HepG2 (cell line): ENCODE measurements at regions not wholly inside any gene's neighbourhood (a gene's known extent, or its start where the extent isn't known, plus 50 kb on each side); places are given as distances from the start of the nearest gene placed in this dataset.

Experiments
- ATAC-seq: fragments of 200-7000 bp; cut with Tn5 transposase; 3 replicates; pipeline ENCODE4 v1.9.1; 2020; ENCODE audit warnings: mild to moderate bottlenecking, moderate library complexity
- BruUV-seq: library from RNA; stranded (reverse); fragments of 400-500 nt; replicated peaks from 2 replicates; lab custom pipeline; 2021; lab: Mats Ljungman, UMichigan
- CTCF ChIA-PET: fragments of 300-600 bp; formaldehyde crosslinking; extraction: SDS; loops from one replicate; lab custom pipeline; 2021; ENCODE audit warnings: low total read pairs, inconsistent platforms, low intra/inter-chr PET ratio; lab: Yijun Ruan, JAX
- POLR2A ChIA-PET: fragments of 350-600 bp; sonication (Branson Sonifier 250); formaldehyde crosslinking; loops from one replicate; lab custom pipeline; 2020; ENCODE audit warnings: antibody characterized with exemption, inconsistent platforms; lab: Yijun Ruan, JAX
- DNase-seq: peaks from one replicate; pipeline ENCODE4 v3.0.0-alpha.2; 2015; ENCODE audit warnings: low spot score
- FAIRE-seq: peaks from 3 replicates; lab custom pipeline; 2011; peaks lifted over from hg19 to GRCh38; lab: Jason Lieb, UNC
- H2AFZ ChIP-seq: one replicate; pipeline ENCODE4 v1.6.1; 2011; ENCODE audit warnings: low read length, inconsistent platforms
- H3K27ac ChIP-seq: fragments of 300-600 bp; 3 replicates; pipeline ENCODE4 v1.8.0; 2011; ENCODE audit warnings: mixed run types, mild to moderate bottlenecking, mixed read lengths, low read length, inconsistent platforms; ENCODE audit not compliant: insufficient read depth; ENCODE audit errors: extremely low read length
- H3K27me3 ChIP-seq, 2 experiments: fragments of 200-600 bp in 1 of 2; 2 replicates in 1 of 2; 3 replicates in 1 of 2; pipeline versions ENCODE4 v1.6.0 to v1.8.0; 2011; ENCODE audit warnings: low read length in 2 of 2, mild to moderate bottlenecking in 2 of 2, moderate library complexity in 2 of 2, inconsistent platforms in 1 of 2; ENCODE audit not compliant: insufficient read depth in 2 of 2, control insufficient read depth in 1 of 2
- H3K36me3 ChIP-seq, 2 experiments: fragments of 200-600 bp in 1 of 2; replicated peaks in 1 of 2; 2 replicates in 1 of 2; 3 replicates in 1 of 2; pipeline versions ENCODE4 v1.5.1 to v1.8.0; 2011; ENCODE audit warnings: low read length in 2 of 2, inconsistent platforms in 1 of 2; ENCODE audit not compliant: insufficient read depth in 2 of 2, control insufficient read depth in 1 of 2
- H3K4me1 ChIP-seq: 2 replicates; pipeline ENCODE4 v1.5.1; 2012; ENCODE audit warnings: low read length, inconsistent platforms; ENCODE audit not compliant: insufficient read depth
- H3K4me2 ChIP-seq: 2 replicates; pipeline ENCODE4 v1.6.0; 2011; ENCODE audit warnings: low read depth, low read length, inconsistent platforms
- H3K4me3 ChIP-seq, 3 experiments: fragments of 200-600 bp in 1 of 3; sonication (generic), shearing (Covaris generic) in 1 of 3; replicated peaks in 1 of 3; 2 replicates each; pipeline ENCODE4 v1.5.1; 2011 to 2016; ENCODE audit warnings: low read length in 3 of 3, inconsistent platforms in 2 of 3, low read depth in 2 of 3, mild to moderate bottlenecking in 2 of 3, control low read depth in 1 of 3, mixed read lengths in 1 of 3; ENCODE audit not compliant: insufficient read depth in 1 of 3
- H3K79me2 ChIP-seq: one replicate; pipeline ENCODE4 v1.6.1; 2011; ENCODE audit warnings: low read length, inconsistent platforms; ENCODE audit not compliant: insufficient read depth
- H3K9ac ChIP-seq: 2 replicates; pipeline ENCODE4 v1.6.0; 2011; ENCODE audit warnings: mild to moderate bottlenecking, low read depth, low read length, inconsistent platforms; ENCODE audit not compliant: insufficient read depth
- H3K9me3 ChIP-seq: 2 replicates; pipeline ENCODE4 v1.5.1; 2012; ENCODE audit warnings: mild to moderate bottlenecking, low read length
- H4K20me1 ChIP-seq: 2 replicates; pipeline ENCODE4 v1.6.0; 2011; ENCODE audit warnings: inconsistent platforms, mild to moderate bottlenecking, low read length, moderate library complexity; ENCODE audit not compliant: insufficient read depth
- CCDC6 ChIP-seq: sonication (generic); formaldehyde crosslinking; IDR thresholded peaks from 2 replicates; pipeline ENCODE4 v1.8.1; 2022; ENCODE audit warnings: mild to moderate bottlenecking, missing genetic modification reagents, moderate library complexity
- FOXJ3 ChIP-seq: sonication (generic); formaldehyde crosslinking; IDR thresholded peaks from 2 replicates; pipeline ENCODE4 v1.4.0; 2020; ENCODE audit warnings: missing genetic modification reagents, mild to moderate bottlenecking, borderline replicate concordance
- ISL2 ChIP-seq: sonication (generic); formaldehyde crosslinking; IDR thresholded peaks from 2 replicates; pipeline ENCODE4 v1.5.0; 2020; ENCODE audit warnings: missing genetic modification reagents
- KLF6 ChIP-seq: IDR thresholded peaks from 2 replicates; pipeline ENCODE4 v1.8.0; 2016; ENCODE audit warnings: missing biosample characterization, missing genetic modification reagents
- RAD21 ChIP-seq: fragments of 450-650 bp; formaldehyde crosslinking; IDR thresholded peaks from 2 replicates; pipeline ENCODE4 v1.5.0; 2020; ENCODE audit warnings: mild to moderate bottlenecking
- RBM39 ChIP-seq: fragments of 200-400 bp; formaldehyde crosslinking; IDR thresholded peaks from one replicate; pipeline ENCODE4 v1.6.1; 2018; ENCODE audit warnings: antibody characterized with exemption, mild to moderate bottlenecking, low read depth, low read length; ENCODE audit not compliant: poor library complexity, severe bottlenecking
- TMF1 ChIP-seq: sonication (generic); formaldehyde crosslinking; IDR thresholded peaks from 2 replicates; pipeline ENCODE4 v1.8.1; 2022; ENCODE audit warnings: low read depth, missing genetic modification reagents
- ZBTB10 ChIP-seq: sonication (generic); formaldehyde crosslinking; IDR thresholded peaks from 2 replicates; pipeline ENCODE4 v1.4.0; 2020; ENCODE audit warnings: missing genetic modification reagents, borderline replicate concordance
- ZC3H4 ChIP-seq: sonication (generic); formaldehyde crosslinking; IDR thresholded peaks from 2 replicates; pipeline ENCODE4 v1.4.0; 2020; ENCODE audit warnings: missing genetic modification reagents, borderline replicate concordance
- ZFP82 ChIP-seq: sonication (generic); formaldehyde crosslinking; IDR thresholded peaks from 2 replicates; pipeline ENCODE4 v1.5.1; 2020; ENCODE audit warnings: mild to moderate bottlenecking, missing genetic modification reagents, borderline replicate concordance
- ZNF34 ChIP-seq: sonication (generic); formaldehyde crosslinking; IDR thresholded peaks from 2 replicates; pipeline ENCODE4 v1.4.0; 2020; ENCODE audit warnings: mild to moderate bottlenecking, missing genetic modification reagents, borderline replicate concordance
- ZNF557 ChIP-seq: sonication (generic); formaldehyde crosslinking; IDR thresholded peaks from 2 replicates; pipeline ENCODE4 v1.4.0; 2020; ENCODE audit warnings: missing genetic modification reagents
- ZNF580 ChIP-seq: IDR thresholded peaks from 2 replicates; pipeline ENCODE4 v1.6.1; 2016; ENCODE audit warnings: low read depth, borderline replicate concordance
- ZNF7 ChIP-seq: IDR thresholded peaks from 2 replicates; pipeline ENCODE4 v1.6.1; 2016; ENCODE audit warnings: missing biosample characterization, missing genetic modification reagents
- ZNF772 ChIP-seq: sonication (generic); formaldehyde crosslinking; IDR thresholded peaks from 2 replicates; pipeline ENCODE4 v1.5.0; 2020; ENCODE audit warnings: mild to moderate bottlenecking, missing genetic modification reagents
- WGBS: methylation state at CpG from one replicate; pipeline ENCODE4 v1.1.6; 2017; ENCODE audit warnings: low lambda C conversion rate; 5-methylcytosine and 5-hydroxymethylcytosine counted together
- in situ Hi-C: cut with HindIII; loops from 2 replicates; pipeline ENCODE4 v1.10.0; 2017; ENCODE audit warnings: low pct_unique_long_range_greater_than_20kb; ENCODE audit not compliant: extremely low pct_ligation_motif_present
- intact Hi-C: fragments of 100-400 bp; cut with micrococcal nuclease; formaldehyde crosslinking; loops from one replicate; pipeline ENCODE4 v1.10.0; 2022; ENCODE audit not compliant: unreplicated experiment
- TF ChIP-seq, protein P1 (sequence below): sonication (generic); formaldehyde crosslinking; IDR thresholded peaks from 2 replicates; pipeline ENCODE4 v1.5.1; 2020; ENCODE audit warnings: mild to moderate bottlenecking, missing genetic modification reagents, borderline replicate concordance

- CTCF ChIA-PET = no interaction called here
- H3K27ac ChIP-seq = no peak overlapping the region
Observed at GRCh38 chr9:12170456-12170855, 522.7 kb upstream of the TYRP1 start.

More at GRCh38 chr9:12170456-12170855, 522.7 kb upstream of the TYRP1 start:
- Histone ChIP-seq H3K4me3 (no peak overlapping the region), H3K4me2 (no peak overlapping the region), H3K27me3 (no peaks in the 10 kb centered on the region), H3K79me2 (no peaks in the 10 kb centered on the region), H3K36me3 (no peaks in the 10 kb centered on the region), H2AFZ (no peak overlapping the region), H3K9me3 (peaks cover 96% of the 10 kb centered on the region), H4K20me1 (no peaks in the 10 kb centered on the region), H3K4me1 (no peaks in the 10 kb centered on the region), H3K9ac (no peak overlapping the region)
- BruUV-seq = no TSS peak
- intact Hi-C loops (no loop called here), in situ Hi-C loops (no loop called here)
- DNase-seq (no peak), FAIRE-seq (no peak), ATAC-seq (no peak)
- POLR2A ChIA-PET = no interaction called here
- TF ChIP-seq KLF6 (CRISPR knock-in tag) = no peak
- no peak for TF ChIP-seq RBM39
- TF ChIP-seq ISL2 (CRISPR knock-in tag) = no peak
- TF ChIP-seq ZNF7 = no peak
- no peak for TF ChIP-seq TMF1 (CRISPR knock-in tag)
- no peak for TF ChIP-seq ZNF557 (CRISPR knock-in tag)
- TF ChIP-seq, protein P1, sequence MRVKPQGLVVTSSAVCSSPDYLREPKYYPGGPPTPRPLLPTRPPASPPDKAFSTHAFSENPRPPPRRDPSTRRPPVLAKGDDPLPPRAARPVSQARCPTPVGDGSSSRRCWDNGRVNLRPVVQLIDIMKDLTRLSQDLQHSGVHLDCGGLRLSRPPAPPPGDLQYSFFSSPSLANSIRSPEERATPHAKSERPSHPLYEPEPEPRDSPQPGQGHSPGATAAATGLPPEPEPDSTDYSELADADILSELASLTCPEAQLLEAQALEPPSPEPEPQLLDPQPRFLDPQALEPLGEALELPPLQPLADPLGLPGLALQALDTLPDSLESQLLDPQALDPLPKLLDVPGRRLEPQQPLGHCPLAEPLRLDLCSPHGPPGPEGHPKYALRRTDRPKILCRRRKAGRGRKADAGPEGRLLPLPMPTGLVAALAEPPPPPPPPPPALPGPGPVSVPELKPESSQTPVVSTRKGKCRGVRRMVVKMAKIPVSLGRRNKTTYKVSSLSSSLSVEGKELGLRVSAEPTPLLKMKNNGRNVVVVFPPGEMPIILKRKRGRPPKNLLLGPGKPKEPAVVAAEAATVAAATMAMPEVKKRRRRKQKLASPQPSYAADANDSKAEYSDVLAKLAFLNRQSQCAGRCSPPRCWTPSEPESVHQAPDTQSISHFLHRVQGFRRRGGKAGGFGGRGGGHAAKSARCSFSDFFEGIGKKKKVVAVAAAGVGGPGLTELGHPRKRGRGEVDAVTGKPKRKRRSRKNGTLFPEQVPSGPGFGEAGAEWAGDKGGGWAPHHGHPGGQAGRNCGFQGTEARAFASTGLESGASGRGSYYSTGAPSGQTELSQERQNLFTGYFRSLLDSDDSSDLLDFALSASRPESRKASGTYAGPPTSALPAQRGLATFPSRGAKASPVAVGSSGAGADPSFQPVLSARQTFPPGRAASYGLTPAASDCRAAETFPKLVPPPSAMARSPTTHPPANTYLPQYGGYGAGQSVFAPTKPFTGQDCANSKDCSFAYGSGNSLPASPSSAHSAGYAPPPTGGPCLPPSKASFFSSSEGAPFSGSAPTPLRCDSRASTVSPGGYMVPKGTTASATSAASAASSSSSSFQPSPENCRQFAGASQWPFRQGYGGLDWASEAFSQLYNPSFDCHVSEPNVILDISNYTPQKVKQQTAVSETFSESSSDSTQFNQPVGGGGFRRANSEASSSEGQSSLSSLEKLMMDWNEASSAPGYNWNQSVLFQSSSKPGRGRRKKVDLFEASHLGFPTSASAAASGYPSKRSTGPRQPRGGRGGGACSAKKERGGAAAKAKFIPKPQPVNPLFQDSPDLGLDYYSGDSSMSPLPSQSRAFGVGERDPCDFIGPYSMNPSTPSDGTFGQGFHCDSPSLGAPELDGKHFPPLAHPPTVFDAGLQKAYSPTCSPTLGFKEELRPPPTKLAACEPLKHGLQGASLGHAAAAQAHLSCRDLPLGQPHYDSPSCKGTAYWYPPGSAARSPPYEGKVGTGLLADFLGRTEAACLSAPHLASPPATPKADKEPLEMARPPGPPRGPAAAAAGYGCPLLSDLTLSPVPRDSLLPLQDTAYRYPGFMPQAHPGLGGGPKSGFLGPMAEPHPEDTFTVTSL (CRISPR knock-in tag) = no peak
- TF ChIP-seq ZNF772 (CRISPR knock-in tag) = no peak
- TF ChIP-seq ZNF580 (CRISPR knock-in tag) = no peak
- no peak for TF ChIP-seq ZFP82
- TF ChIP-seq CCDC6 (CRISPR knock-in tag) = no peak
- no peak for TF ChIP-seq RAD21
- TF ChIP-seq FOXJ3 = no peak
- no peak for TF ChIP-seq ZBTB10 (CRISPR knock-in tag)
- no peak for TF ChIP-seq ZC3H4
- TF ChIP-seq ZNF34 = no peak
- 0% methylated on average over 1 of the region's 1 CpG for WGBS
